ENCODE measurements at regions not wholly inside any gene's neighbourhood (a gene's known extent, or its start where the extent isn't known, plus 50 kb on each side); places are given as distances from the start of the nearest gene placed in this dataset.

- POLR2A ChIA-PET (ENCODE audit: unreplicated experiment), result no interaction called here
Measured at GRCh38 chr2:107242811-107243210, 356.8 kb upstream of the ST6GAL2 start.

GRCh38 chr2:107248932-107249331, 363.0 kb upstream of the ST6GAL2 start:
- H3K79me2 ChIP-seq (ENCODE audit: low read depth), result no peaks in the 10 kb centered on the region
- H3K27me3 ChIP-seq (ENCODE audit: insufficient read depth, low read depth), result no peaks in the 10 kb centered on the region
- TF ChIP-seq EZH2 (IDR thresholded peaks at IDR 0.05; ENCODE audit: low read depth) (no peak), CTCF (conservative IDR thresholded peaks at IDR 0.05) (no peak)
- H3K4me3 ChIP-seq, result no peak overlapping the region
- intact Hi-C loops (cut with micrococcal nuclease; ENCODE audit: unreplicated experiment), result no loop called here
- H3K27ac ChIP-seq, result no peak overlapping the region
- no peaks in the 10 kb centered on the region for H3K4me1 ChIP-seq (replicated peaks; ENCODE audit: insufficient read depth)
- no peak overlapping the region for H2AFZ ChIP-seq
- ChIA-PET CTCF (no interaction called here), POLR2A (ENCODE audit: unreplicated experiment) (no interaction called here)
- H3K4me2 ChIP-seq, result no peak overlapping the region
- no peaks in the 10 kb centered on the region for H3K36me3 ChIP-seq (ENCODE audit: low read depth)
- H3F3A ChIP-seq (ENCODE audit: insufficient read depth, low read depth), result no peaks in the 10 kb centered on the region
- no peaks in the 10 kb centered on the region for H3K9me3 ChIP-seq (ENCODE audit: insufficient read depth, low read depth)
- no peaks in the 10 kb centered on the region for H4K20me1 ChIP-seq (ENCODE audit: insufficient read depth)
- no TSS peak for BruUV-seq (replicated peaks)
- DNase-seq, result no peak
- H3K9me2 ChIP-seq (ENCODE audit: insufficient read depth), result no peaks in the 10 kb centered on the region

More at GRCh38 chr2:107242811-107243210, 356.8 kb upstream of the ST6GAL2 start:
- Histone ChIP-seq H3K9me3 (ENCODE audit: insufficient read depth, low read depth) (no peaks in the 10 kb centered on the region), H3K27me3 (ENCODE audit: insufficient read depth, low read depth) (no peaks in the 10 kb centered on the region), H3K4me3 (no peak overlapping the region), H3K9me2 (ENCODE audit: insufficient read depth) (no peaks in the 10 kb centered on the region), H3K79me2 (ENCODE audit: low read depth) (no peaks in the 10 kb centered on the region), H2AFZ (no peak overlapping the region), H3K4me1 (replicated peaks; ENCODE audit: insufficient read depth) (no peaks in the 10 kb centered on the region), H4K20me1 (ENCODE audit: insufficient read depth) (no peaks in the 10 kb centered on the region), H3F3A (ENCODE audit: insufficient read depth, low read depth) (no peaks in the 10 kb centered on the region), H3K4me2 (no peak overlapping the region), H3K36me3 (ENCODE audit: low read depth) (no peaks in the 10 kb centered on the region), H3K27ac (no peak overlapping the region)
- intact Hi-C loops (cut with micrococcal nuclease; ENCODE audit: unreplicated experiment), result no loop called here
- TF ChIP-seq CTCF (conservative IDR thresholded peaks at IDR 0.05) (no peak), EZH2 (IDR thresholded peaks at IDR 0.05; ENCODE audit: low read depth) (no peak)
- no peak for DNase-seq
- BruUV-seq (replicated peaks), result no TSS peak
- CTCF ChIA-PET, result no interaction called here

GRCh38 chr2:107255744-107256143, 369.8 kb upstream of the ST6GAL2 start:
- Histone ChIP-seq H3F3A (ENCODE audit: insufficient read depth, low read depth) (no peaks in the 10 kb centered on the region), H3K27me3 (ENCODE audit: insufficient read depth, low read depth) (peaks cover 17% of the 10 kb centered on the region), H3K4me3 (no peak overlapping the region), H3K79me2 (ENCODE audit: low read depth) (no peaks in the 10 kb centered on the region), H2AFZ (peak overlapping the region; percentile 69; the same call in 1 of the 2 replicates), H3K27ac (no peak overlapping the region), H3K9me3 (ENCODE audit: insufficient read depth, low read depth) (no peaks in the 10 kb centered on the region), H4K20me1 (ENCODE audit: insufficient read depth) (no peaks in the 10 kb centered on the region), H3K4me1 (replicated peaks; ENCODE audit: insufficient read depth) (no peaks in the 10 kb centered on the region), H3K4me2 (no peak overlapping the region), H3K36me3 (ENCODE audit: low read depth) (no peaks in the 10 kb centered on the region), H3K9me2 (ENCODE audit: insufficient read depth) (no peaks in the 10 kb centered on the region)
- ChIA-PET POLR2A (ENCODE audit: unreplicated experiment) (no interaction called here), CTCF (no interaction called here)
- no TSS peak for BruUV-seq (replicated peaks)
- TF ChIP-seq EZH2 (IDR thresholded peaks at IDR 0.05; ENCODE audit: low read depth), result no peak
- no peak for TF ChIP-seq CTCF (conservative IDR thresholded peaks at IDR 0.05)
- intact Hi-C loops (cut with micrococcal nuclease; ENCODE audit: unreplicated experiment), result no loop called here
- DNase-seq, result no peak
